ENCODE measurements at regions not wholly inside any gene's neighbourhood (a gene's known extent, or its start where the extent isn't known, plus 50 kb on each side); places are given as distances from the start of the nearest gene placed in this dataset.
"Not testable (repeated sequence)": the region's sequence is repeated elsewhere in the genome, so short reads cannot be mapped to it uniquely, and the experiment has no call there.

GRCh38 chr3:25153136-25153535, 274.9 kb upstream of the RARB start:
- DNase-seq (ENCODE audit: low read depth): no peak

GRCh38 chr3:25153561-25153960, 274.5 kb upstream of the RARB start:
- no peak for DNase-seq (ENCODE audit: low read depth)

- peak; percentile 28 for DNase-seq (ENCODE audit: low read depth)
These were observed 272.2 kb upstream of the RARB start for GRCh38 chr3:25155652-25156471.

GRCh38 chr3:25156626-25157025, 271.4 kb upstream of the RARB start:
- peak; percentile 70 for DNase-seq (ENCODE audit: low read depth)

- no peak for DNase-seq (ENCODE audit: low read depth)
These were observed 262.8 kb upstream of the RARB start for GRCh38 chr3:25165306-25165705.

- DNase-seq (ENCODE audit: low read depth): no peak
These were observed 262.0 kb upstream of the RARB start for GRCh38 chr3:25166016-25166415.

- no peak for DNase-seq (ENCODE audit: low read depth)
These were observed 258.9 kb upstream of the RARB start for GRCh38 chr3:25169151-25169550.

- no peak for DNase-seq (ENCODE audit: low read depth)
These were observed 258.0 kb upstream of the RARB start for GRCh38 chr3:25170021-25170420.

DNA sequence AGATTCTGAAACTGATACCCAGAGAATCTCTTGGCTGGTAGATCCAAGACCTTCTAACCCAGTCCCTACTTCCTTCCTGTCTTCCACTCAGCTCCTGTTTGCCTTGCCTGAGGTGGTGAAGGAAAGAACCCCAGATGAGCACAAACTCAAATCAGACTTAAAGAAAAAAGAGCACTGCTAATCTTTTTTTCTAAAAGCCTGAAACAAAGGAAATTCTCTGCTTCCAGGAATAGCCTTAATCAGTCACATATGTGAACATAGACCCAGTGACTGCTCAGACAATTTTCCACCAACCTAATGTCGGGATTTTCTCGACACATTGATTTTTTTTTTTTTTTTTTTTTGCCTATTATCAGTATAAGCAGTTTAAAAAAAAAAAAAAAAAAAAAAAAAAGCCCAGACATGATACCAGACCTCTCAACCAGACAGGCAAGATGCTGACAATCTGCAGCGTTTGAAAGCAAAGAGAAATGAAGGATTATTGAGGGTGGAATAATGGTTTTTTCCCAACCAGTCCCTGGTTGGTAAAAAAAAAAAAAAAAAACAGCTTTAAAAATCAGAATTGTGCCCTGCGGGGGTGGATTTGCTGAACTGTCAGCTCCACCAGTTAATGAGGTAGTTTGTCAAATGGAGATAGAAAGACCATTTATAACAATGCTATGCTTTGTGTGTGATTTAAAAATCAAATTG, 256.8 kb upstream of the RARB start:
- no peak for DNase-seq (ENCODE audit: low read depth)

DNA sequence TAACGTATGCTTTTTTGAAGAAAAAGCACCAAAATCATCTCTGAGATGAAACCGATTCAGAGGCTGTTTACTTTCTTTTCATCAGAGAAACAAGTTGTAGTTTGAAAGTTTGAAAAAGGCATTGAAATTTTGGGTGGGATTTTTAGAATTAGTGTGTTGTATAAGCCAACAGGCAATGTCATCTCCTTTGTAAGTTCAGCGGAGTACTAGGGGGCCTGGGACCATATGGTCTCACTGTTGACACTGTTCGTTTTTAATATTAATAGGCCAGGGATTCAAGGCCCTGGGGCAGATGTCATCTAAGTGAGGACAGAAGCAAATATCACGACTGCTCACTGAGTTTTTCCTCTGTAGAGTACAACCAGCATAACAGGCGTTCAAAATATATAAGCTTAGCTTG, 256.2 kb upstream of the RARB start:
- DNase-seq (ENCODE audit: low read depth): no peak

DNA sequence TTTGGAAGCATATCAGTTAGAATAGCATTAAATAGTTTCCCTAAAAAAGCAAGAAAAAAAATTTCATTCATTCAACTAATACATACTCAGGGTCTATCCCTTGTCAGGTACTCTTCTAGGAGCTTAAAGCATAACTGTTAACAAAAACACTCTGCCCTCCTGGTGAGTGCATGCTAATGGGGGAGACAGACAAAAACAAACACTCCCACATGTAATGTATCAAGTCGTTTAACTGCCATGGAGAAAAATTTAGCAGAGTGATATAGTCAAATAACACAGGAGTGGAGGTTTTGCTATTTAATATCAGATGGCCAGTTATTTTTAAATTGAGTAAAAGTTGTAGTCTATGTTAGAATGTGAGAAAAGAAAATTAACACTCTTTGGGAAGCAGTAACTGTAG, 254.5 kb upstream of the RARB start:
- DNase-seq (ENCODE audit: low read depth): no peak

DNA sequence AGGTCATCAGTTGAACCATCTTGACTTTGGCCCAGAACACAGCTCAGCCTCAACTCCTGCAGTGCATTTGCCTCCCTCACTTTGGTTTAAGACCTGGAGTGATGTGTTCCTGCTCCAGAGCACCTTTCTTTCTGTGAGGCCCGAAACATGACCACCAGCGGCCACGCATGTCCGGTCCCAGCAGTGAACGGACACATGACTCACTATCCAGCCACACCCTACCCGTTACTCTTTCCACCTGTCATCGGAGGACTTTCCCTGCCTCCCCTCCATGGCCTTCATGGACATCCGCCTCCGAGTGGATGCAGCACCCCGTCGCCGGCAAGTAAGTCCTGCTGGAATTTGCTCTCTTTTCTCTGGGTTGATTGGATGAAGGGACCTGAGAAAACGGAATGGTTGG, 253.8 kb upstream of the RARB start:
- DNase-seq (ENCODE audit: low read depth): no peak

DNA sequence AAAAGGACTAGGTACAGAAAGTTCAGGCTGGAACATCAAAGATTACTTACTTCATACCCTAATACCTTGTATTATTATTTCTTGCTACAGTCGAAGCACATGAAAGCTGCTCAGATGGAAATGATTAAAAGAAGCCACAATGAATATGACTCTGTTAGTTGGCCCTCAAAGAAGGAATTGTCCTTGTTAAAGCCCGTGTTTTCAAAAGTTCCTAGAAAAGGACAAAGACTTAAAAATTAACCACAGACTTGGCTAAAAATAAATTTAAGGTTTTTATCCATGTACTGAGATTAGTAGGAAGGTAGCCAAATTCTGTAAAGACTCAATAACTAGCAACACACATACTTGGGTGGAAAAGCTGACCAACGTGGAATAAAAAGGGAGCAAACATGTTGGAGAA, 251.0 kb upstream of the RARB start:
- DNase-seq (ENCODE audit: low read depth): no peak

GRCh38 chr3:25178672-25179071, 249.4 kb upstream of the RARB start:
- DNase-seq (ENCODE audit: low read depth): no peak

- no peak for DNase-seq (ENCODE audit: low read depth)
These were observed 247.0 kb upstream of the RARB start for GRCh38 chr3:25181096-25181495.

- no peak for DNase-seq (ENCODE audit: low read depth)
These were observed 245.3 kb upstream of the RARB start for GRCh38 chr3:25182794-25183193.

- DNase-seq (ENCODE audit: low read depth): no peak
These were observed 243.3 kb upstream of the RARB start for GRCh38 chr3:25184641-25185250.

DNA sequence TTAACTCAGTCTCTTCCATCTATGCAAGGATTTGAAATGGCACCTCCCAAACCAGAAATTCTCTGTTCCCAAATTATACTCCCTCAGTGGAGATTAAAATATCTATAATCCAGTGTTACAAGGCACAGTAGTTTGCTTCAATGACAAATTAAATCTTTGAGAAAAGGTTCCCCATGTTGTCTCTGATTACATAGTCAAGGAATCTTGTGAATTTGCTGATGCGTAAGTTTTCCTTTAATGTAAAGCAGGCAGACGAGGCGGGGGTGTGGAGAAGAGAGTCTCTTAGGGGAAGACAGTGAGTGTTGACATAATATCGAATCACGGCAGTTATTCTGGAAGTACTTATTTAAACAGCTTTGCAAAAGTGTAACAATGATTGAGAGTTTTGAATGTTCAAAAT, 236.4 kb upstream of the RARB start:
- DNase-seq (ENCODE audit: low read depth): no peak

- not testable (repeated sequence) for DNase-seq (ENCODE audit: low read depth)
These were observed 228.5 kb upstream of the RARB start for GRCh38 chr3:25199567-25199966.

DNA sequence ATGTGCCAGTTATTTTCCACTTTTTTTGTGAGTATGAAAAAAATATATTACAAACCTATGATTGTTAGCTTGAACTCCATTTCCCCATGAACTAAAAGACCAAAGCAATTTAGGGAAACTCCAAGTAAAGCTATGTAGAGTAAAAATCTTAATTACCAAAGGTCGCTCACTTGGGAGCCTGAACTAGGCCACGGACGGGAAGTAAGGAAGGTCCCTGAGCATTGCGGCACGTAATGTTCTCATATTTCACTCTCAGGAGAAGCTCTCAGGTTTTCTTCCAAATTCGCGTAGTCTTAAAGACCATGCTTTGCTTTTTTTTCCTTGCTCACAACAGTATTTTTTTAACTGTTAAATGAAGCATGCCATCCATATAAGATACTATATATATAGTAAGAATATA, 215.3 kb upstream of the RARB start:
- DNase-seq (ENCODE audit: low read depth): no peak

DNA sequence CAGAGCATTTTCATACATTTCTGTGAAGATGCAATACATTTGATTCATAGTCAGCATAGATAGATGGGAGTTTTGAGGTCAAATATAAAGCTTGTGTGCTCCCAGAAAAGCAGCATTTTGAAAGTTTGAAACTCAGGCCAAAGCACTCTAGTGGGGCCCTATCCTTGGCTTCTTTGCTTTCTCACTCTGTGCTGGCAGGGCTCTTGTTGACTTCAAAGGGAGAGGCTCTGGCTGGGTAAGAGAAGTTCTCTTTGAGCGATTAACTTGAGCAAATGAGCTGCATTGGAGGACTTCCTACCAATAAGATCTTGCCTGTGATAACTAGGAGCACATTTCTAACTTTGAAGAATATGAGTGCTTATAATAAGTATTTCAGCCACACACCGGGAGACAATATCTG, 214.0 kb upstream of the RARB start:
- DNase-seq (ENCODE audit: low read depth): no peak

DNA sequence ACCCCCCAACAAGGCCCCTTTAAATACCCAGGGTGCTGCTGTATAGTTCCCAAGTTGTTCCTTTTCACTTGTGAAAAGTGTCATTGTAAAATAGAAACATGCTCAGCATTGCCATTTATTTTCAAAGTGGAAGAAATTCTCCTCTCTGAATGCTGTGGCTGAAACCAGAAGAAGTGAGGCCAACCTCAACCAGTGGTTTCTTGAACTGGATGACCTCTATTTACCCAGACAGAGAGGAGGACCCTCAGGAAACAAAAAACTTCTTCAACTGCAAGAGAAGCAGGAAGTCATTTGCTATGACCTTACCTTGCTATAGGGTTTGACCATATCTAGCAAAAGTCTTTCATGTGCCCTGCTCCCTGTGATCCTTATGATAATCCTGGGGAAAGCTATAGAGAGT, 209.7 kb upstream of the RARB start:
- no peak for DNase-seq (ENCODE audit: low read depth)

- DNase-seq (ENCODE audit: low read depth): no peak
These were observed 201.3 kb upstream of the RARB start for GRCh38 chr3:25226747-25227146.
